ENCODE measurements at regions not wholly inside any gene's neighbourhood (a gene's known extent, or its start where the extent isn't known, plus 50 kb on each side); places are given as distances from the start of the nearest gene placed in this dataset.
A peak's percentile ranks its signal among the peaks of the same experiment; 100 is the strongest.

DNA sequence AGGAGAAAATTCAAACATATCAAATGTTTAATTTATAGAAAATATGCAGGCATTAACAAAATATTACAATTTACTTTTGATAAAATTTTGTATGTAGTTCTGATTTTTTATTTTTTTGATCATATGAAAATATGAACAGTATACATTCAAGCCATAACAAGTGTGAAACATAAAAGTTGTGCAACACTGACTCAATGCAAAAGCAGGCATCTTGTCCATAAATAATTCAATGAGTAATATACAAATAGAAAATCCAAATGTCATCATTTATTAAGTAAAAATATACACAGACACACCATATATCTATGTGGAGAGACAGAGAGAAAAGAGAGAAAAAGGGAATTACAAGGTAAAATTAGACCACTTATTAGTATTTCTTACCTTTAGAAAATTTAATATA is 1183.9 kb downstream of the SLITRK1 start:
- no peak for DNase-seq (ENCODE audit: low read depth)

DNA sequence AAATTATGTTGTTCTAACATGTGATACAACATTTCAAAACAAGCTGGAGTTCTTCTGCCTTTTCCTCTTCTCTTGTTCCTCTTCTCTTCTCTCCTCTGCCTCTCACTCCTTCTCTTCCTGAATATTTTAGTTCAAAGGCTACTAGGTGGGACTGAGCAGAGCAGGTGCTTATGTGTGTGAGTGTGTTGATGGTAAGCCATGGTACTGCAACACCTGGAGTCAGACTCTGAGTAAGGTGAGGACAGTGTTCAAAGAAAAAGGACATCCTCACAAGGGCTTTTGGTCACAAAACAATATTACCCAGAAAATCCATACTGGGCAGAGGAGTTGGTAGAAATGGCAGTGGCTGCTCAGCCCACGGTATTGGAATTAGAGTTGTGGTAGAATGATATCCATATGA is 1188.7 kb downstream of the SLITRK1 start:
- DNase-seq (ENCODE audit: low read depth), result no peak

GRCh38 chr13:82688400-82688994 is 1193.8 kb downstream of the SLITRK1 start:
- DNase-seq (ENCODE audit: low read depth), result no peak

DNA sequence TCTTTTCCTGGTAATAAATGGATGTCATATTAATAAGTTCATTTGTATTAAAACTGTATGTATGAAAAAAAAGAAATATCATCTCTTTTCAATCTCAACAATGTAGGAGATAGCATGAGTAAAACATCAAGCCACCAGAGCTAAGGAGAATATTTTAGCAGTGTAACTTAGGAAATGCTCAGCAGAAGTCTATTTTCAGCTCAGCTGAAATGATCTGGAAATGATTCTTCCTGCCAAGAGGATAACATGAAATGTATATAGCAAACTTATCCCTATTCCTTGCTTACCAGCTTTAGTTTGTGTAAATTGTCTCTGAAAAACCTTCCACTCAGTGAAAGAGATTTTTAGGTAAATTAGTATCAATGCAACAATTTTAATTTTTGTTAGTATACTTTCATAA is 1194.4 kb downstream of the SLITRK1 start:
- DNase-seq (ENCODE audit: low read depth), result no peak

GRCh38 chr13:82681535-82681934 is 1200.7 kb downstream of the SLITRK1 start:
- DNase-seq (ENCODE audit: low read depth), result no peak

GRCh38 chr13:82678052-82678451 is 1204.2 kb downstream of the SLITRK1 start:
- DNase-seq (ENCODE audit: low read depth), result no peak

- no peak for DNase-seq (ENCODE audit: low read depth)
Observed at GRCh38 chr13:82675024-82675423, 1207.2 kb downstream of the SLITRK1 start.

DNA sequence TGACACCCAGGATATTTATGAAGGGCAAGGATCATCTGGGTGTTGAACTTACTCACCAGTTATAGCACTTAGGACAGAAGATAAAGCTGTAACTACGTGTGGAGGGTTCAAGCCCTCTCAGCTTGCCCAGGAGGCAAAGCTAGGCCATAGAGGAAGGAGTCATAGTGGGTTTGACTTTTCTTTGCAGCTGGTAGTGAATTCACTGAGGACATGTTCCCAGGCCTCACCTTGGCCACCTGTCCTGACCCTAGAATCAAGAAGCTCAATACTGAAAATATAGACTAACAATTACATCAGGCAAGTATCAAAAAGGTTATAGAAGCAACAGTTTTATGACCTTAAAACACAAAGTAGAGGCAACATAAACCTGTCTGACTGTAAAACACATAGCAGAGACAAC is 1207.7 kb downstream of the SLITRK1 start:
- DNase-seq (ENCODE audit: low read depth), result no peak

- no peak for DNase-seq (ENCODE audit: low read depth)
Observed at GRCh38 chr13:82672248-82672647, 1210.0 kb downstream of the SLITRK1 start.

DNA sequence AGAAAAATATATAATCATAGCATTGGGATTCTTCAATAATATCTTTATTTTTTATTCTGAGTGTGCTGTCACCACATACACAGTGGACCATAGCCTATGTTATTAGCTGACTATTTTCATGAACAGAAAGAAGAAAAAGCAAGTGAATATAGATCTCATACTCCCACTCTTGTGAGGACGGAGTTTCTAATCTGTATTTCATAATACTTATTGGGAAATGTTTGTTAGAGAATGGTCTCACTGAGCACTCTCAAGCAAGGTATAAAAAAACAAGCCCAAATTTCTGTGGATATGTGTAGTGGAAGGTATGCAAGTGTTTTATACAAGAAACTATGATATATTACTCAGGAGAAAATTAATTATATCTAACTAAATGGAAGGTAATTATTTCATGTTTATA is 1218.1 kb downstream of the SLITRK1 start:
- DNase-seq (ENCODE audit: low read depth), result no peak

DNA sequence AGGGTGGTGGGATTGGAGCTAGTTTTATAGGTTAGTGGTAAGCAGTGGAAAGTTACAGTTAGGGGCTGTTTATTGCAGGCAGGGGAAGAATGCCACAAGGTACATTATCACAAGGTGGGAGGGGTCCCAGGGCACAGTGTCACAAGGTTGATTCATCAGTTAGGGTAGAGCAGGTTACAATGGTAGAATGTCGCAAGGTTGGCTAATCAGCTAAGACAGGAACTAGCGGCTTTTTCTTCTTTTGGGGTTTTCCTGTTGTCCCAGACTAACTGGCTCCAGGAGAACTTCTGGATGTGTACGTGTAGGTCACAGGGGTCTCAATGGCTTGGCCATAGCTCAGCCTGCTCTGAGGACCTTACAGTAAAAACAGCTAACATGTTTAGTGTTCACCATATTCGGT is 1221.1 kb downstream of the SLITRK1 start:
- DNase-seq (ENCODE audit: low read depth), result no peak

GRCh38 chr13:82658811-82659210 is 1223.5 kb downstream of the SLITRK1 start:
- no peak for DNase-seq (ENCODE audit: low read depth)

GRCh38 chr13:82657471-82657870 is 1224.8 kb downstream of the SLITRK1 start:
- no peak for DNase-seq (ENCODE audit: low read depth)

GRCh38 chr13:82654861-82655855 is 1227.1 kb downstream of the SLITRK1 start:
- peak; percentile 55 for DNase-seq (ENCODE audit: low read depth)

GRCh38 chr13:82654143-82654542 is 1228.1 kb downstream of the SLITRK1 start:
- no peak for DNase-seq (ENCODE audit: low read depth)

- DNase-seq (ENCODE audit: low read depth), result no peak
Observed at GRCh38 chr13:82647540-82647939, 1234.7 kb downstream of the SLITRK1 start.

GRCh38 chr13:82636119-82636518 is 1246.2 kb downstream of the SLITRK1 start:
- no peak for DNase-seq (ENCODE audit: low read depth)

- no peak for DNase-seq (ENCODE audit: low read depth)
Observed at GRCh38 chr13:82634946-82635345, 1247.3 kb downstream of the SLITRK1 start.

DNA sequence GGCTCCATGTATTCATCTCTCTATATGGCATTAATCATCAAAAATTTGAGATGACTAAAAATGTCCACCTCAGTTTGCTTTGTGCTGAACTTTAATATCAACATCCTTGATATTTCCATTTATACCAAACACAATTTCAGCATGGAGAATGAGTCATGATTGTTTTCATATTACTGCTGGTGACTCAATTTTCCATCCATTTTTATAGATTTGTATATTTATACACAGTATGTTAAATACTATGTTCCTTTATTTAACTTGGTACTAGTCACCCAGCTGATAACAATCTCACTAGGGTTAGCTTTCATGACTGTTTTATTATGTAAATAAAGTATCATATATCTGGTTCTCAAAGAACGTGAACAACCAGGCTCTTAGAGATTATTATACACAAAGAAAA is 1255.1 kb downstream of the SLITRK1 start:
- DNase-seq (ENCODE audit: low read depth), result peak; percentile 53

DNA sequence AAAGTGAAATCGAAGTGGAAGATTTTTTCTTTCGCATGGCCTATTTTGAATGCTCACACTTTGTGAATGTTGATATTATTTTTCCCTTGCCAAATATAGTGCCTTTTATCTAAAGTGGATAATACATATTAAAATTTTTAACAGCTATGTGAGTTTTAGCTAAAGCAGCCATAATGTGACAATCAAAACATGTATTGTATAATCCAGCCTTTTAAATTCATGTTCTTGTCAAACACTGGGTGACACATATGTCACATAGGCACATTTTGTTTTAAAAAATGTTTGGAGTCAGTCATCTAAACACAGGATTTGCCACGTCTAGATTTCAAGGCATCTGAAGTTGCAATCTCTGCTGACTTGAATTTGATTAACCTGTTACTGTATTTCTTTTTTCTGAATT is 1256.6 kb downstream of the SLITRK1 start:
- DNase-seq (ENCODE audit: low read depth), result no peak

GRCh38 chr13:82615043-82615442 is 1267.2 kb downstream of the SLITRK1 start:
- no peak for DNase-seq (ENCODE audit: low read depth)

- DNase-seq (ENCODE audit: low read depth), result no peak
Observed at GRCh38 chr13:82614086-82614485, 1268.2 kb downstream of the SLITRK1 start.

GRCh38 chr13:82606008-82606407 is 1276.3 kb downstream of the SLITRK1 start:
- DNase-seq (ENCODE audit: low read depth), result no peak
